COR-L47 (cell line): ENCODE measurements at regions not wholly inside any gene's neighbourhood (a gene's known extent, or its start where the extent isn't known, plus 50 kb on each side); places are given as distances from the start of the nearest gene placed in this dataset.

Experiments
- DNase-seq: peaks from one replicate; lab custom pipeline; 2025; lab: John Stamatoyannopoulos, UW

GRCh38 chr9:4435197-4435596 is 55.1 kb upstream of the SLC1A1 start:
- no peak for DNase-seq

GRCh38 chr9:4433379-4433778 is 56.9 kb upstream of the SLC1A1 start:
- no peak for DNase-seq

- DNase-seq: no peak
These were observed 59.6 kb upstream of the SLC1A1 start for GRCh38 chr9:4430432-4431261.

GRCh38 chr9:4425319-4426045 is 64.8 kb upstream of the SLC1A1 start:
- no peak for DNase-seq

GRCh38 chr9:4424891-4425290 is 65.4 kb upstream of the SLC1A1 start:
- DNase-seq: no peak

GRCh38 chr9:4424038-4424437 is 66.2 kb upstream of the SLC1A1 start:
- DNase-seq: no peak

- no peak for DNase-seq
These were observed 67.1 kb upstream of the SLC1A1 start for GRCh38 chr9:4423207-4423610.

- no peak for DNase-seq
These were observed 67.8 kb upstream of the SLC1A1 start for GRCh38 chr9:4422495-4422894.

- DNase-seq: no peak
These were observed 68.4 kb upstream of the SLC1A1 start for GRCh38 chr9:4421847-4422246.

- no peak for DNase-seq
These were observed 69.9 kb upstream of the SLC1A1 start for GRCh38 chr9:4420351-4420750.

- DNase-seq: no peak
These were observed 72.5 kb upstream of the SLC1A1 start for GRCh38 chr9:4417578-4418325.

GRCh38 chr9:4416467-4416866 is 73.8 kb upstream of the SLC1A1 start:
- no peak for DNase-seq

- no peak for DNase-seq
These were observed 75.0 kb upstream of the SLC1A1 start for GRCh38 chr9:4415281-4415680.

GRCh38 chr9:4413856-4414255 is 76.4 kb upstream of the SLC1A1 start:
- DNase-seq: no peak

- no peak for DNase-seq
These were observed 86.1 kb upstream of the SLC1A1 start for GRCh38 chr9:4404156-4404555.

GRCh38 chr9:4402501-4402900 is 87.8 kb upstream of the SLC1A1 start:
- DNase-seq: no peak

- no peak for DNase-seq
These were observed 89.5 kb upstream of the SLC1A1 start for GRCh38 chr9:4400731-4401130.

GRCh38 chr9:4397917-4398316 is 92.4 kb upstream of the SLC1A1 start:
- DNase-seq: no peak

- no peak for DNase-seq
These were observed 94.1 kb upstream of the GLIS3 start for GRCh38 chr9:4393806-4394523.

- no peak for DNase-seq
These were observed 89.9 kb upstream of the GLIS3 start for GRCh38 chr9:4389755-4390154.

GRCh38 chr9:4389003-4389402 is 89.1 kb upstream of the GLIS3 start:
- DNase-seq: no peak

GRCh38 chr9:4386819-4387218 is 87.0 kb upstream of the GLIS3 start:
- DNase-seq: no peak
